ENCODE measurements at regions not wholly inside any gene's neighbourhood (a gene's known extent, or its start where the extent isn't known, plus 50 kb on each side); places are given as distances from the start of the nearest gene placed in this dataset.

GRCh38 chr7:28355635-28356319 is 56.5 kb upstream of the CREB5 start:
- H3K27ac Mint-ChIP-seq: no peak overlapping the region

GRCh38 chr7:28356619-28357018 is 55.7 kb upstream of the CREB5 start:
- Mint-ChIP-seq H3K27me3 (peaks cover 8% of the 10 kb centered on the region), H3K36me3 (ENCODE audit: low read depth) (no peaks in the 10 kb centered on the region), H3K9me3 (no peaks in the 10 kb centered on the region), H3K4me1 (ENCODE audit: low read depth) (peaks cover 5% of the 10 kb centered on the region), H3K27ac (no peak overlapping the region), H3K4me3 (no peak overlapping the region)

More at GRCh38 chr7:28355635-28356319, 56.5 kb upstream of the CREB5 start:
- Mint-ChIP-seq H3K27me3 (peaks cover 12% of the 10 kb centered on the region), H3K4me3 (no peak overlapping the region), H3K9me3 (no peaks in the 10 kb centered on the region), H3K36me3 (ENCODE audit: low read depth) (no peaks in the 10 kb centered on the region), H3K4me1 (ENCODE audit: low read depth) (peaks cover 5% of the 10 kb centered on the region)

- Mint-ChIP-seq H3K4me1 (ENCODE audit: low read depth) (peaks cover 5% of the 10 kb centered on the region), H3K4me3 (no peak overlapping the region), H3K27me3 (peaks cover 7% of the 10 kb centered on the region), H3K9me3 (no peaks in the 10 kb centered on the region), H3K36me3 (ENCODE audit: low read depth) (no peaks in the 10 kb centered on the region), H3K27ac (no peak overlapping the region)
These were observed 53.9 kb upstream of the CREB5 start for GRCh38 chr7:28358423-28358868.

GRCh38 chr7:28360739-28361138 is 51.6 kb upstream of the CREB5 start:
- Mint-ChIP-seq H3K4me3 (no peak overlapping the region), H3K4me1 (ENCODE audit: low read depth) (peaks cover 5% of the 10 kb centered on the region), H3K9me3 (peaks cover 15% of the 10 kb centered on the region), H3K27ac (no peak overlapping the region), H3K27me3 (peaks cover 17% of the 10 kb centered on the region), H3K36me3 (ENCODE audit: low read depth) (no peaks in the 10 kb centered on the region)

GRCh38 chr7:28361551-28361950 is 50.8 kb upstream of the CREB5 start:
- Mint-ChIP-seq H3K36me3 (ENCODE audit: low read depth) (no peaks in the 10 kb centered on the region), H3K4me3 (no peak overlapping the region), H3K4me1 (ENCODE audit: low read depth) (peaks cover 5% of the 10 kb centered on the region), H3K27ac (no peak overlapping the region), H3K27me3 (peaks cover 19% of the 10 kb centered on the region), H3K9me3 (peaks cover 15% of the 10 kb centered on the region)

- peaks cover 25% of the 10 kb centered on the region for H3K27me3 Mint-ChIP-seq
- H3K9me3 Mint-ChIP-seq: peaks cover 15% of the 10 kb centered on the region
- H3K36me3 Mint-ChIP-seq (ENCODE audit: low read depth): no peaks in the 10 kb centered on the region
- H3K4me1 Mint-ChIP-seq (ENCODE audit: low read depth): peaks cover 5% of the 10 kb centered on the region
- H3K4me3 Mint-ChIP-seq: no peak overlapping the region
- no peak overlapping the region for H3K27ac Mint-ChIP-seq
These were observed 50.1 kb upstream of the CREB5 start for GRCh38 chr7:28362182-28362581.

Measured in stimulated activated naive CD8-positive, alpha-beta T cell treated with anti-CD3 and anti-CD28 coated beads, Interleukin-15, Interleukin-2, amounts not matched to agents 100 ng/mL and 50 ng/mL, for 24 hours (primary cell).